B cell (primary cell): ENCODE measurements at regions not wholly inside any gene's neighbourhood (a gene's known extent, or its start where the extent isn't known, plus 50 kb on each side); places are given as distances from the start of the nearest gene placed in this dataset.
"Not testable (repeated sequence)": the region's sequence is repeated elsewhere in the genome, so short reads cannot be mapped to it uniquely, and the experiment has no call there.

Source experiments
- ATAC-seq: fragments of 200-7000 bp; cut with Tn5 transposase; one replicate; pipeline ENCODE4 v1.10.0; 2021; ENCODE audit warnings: low read depth, mild to moderate bottlenecking, moderate number of reproducible peaks, moderate library complexity
- CTCF ChIA-PET: fragments of 350-600 bp; sonication (Branson Sonifier 250); formaldehyde crosslinking; loops from one replicate; lab custom pipeline; 2021; ENCODE audit warnings: antibody characterized with exemption, inconsistent platforms; lab: Charles Lee
- POLR2A ChIA-PET: fragments of 350-600 bp; sonication (Branson Sonifier 250); formaldehyde crosslinking; loops from one replicate; lab custom pipeline; 2021; ENCODE audit warnings: antibody characterized with exemption; lab: Charles Lee
- DNase-seq: peaks from one replicate; pipeline ENCODE4 v3.0.0; 2013
- H2AFZ ChIP-seq: 2 replicates; pipeline ENCODE4 v1.6.1; 2012; ENCODE audit warnings: mild to moderate bottlenecking, low read depth, low read length; ENCODE audit not compliant: insufficient read depth, poor library complexity, severe bottlenecking
- H3K27ac ChIP-seq, 2 donors: 1 replicate in 1 of 2; 2 replicates in 1 of 2; pipeline ENCODE4 v1.5.1; 2012 to 2013; ENCODE audit warnings: low read length in 2 of 2, mild to moderate bottlenecking in 2 of 2, moderate library complexity in 1 of 2
- H3K27me3 ChIP-seq, 4 experiments: fragments of 200-600 bp in 1 of 4; sonication (generic) in 1 of 4; replicated peaks in 1 of 4; 1 replicate in 2 of 4; 2 replicates in 2 of 4; pipeline versions ENCODE4 v1.6.1 to v1.7.0; 2013 to 2016; ENCODE audit warnings: low read length in 3 of 4, mild to moderate bottlenecking in 2 of 4, mixed read lengths in 1 of 4, moderate library complexity in 1 of 4; ENCODE audit not compliant: insufficient read depth in 4 of 4, control insufficient read depth in 3 of 4; ENCODE audit errors: control extremely low read depth in 1 of 4
- H3K36me3 ChIP-seq, 2 experiments: replicated peaks in 1 of 2; 1 replicate in 1 of 2; 2 replicates in 1 of 2; pipeline versions ENCODE4 v1.6.1 to v1.7.1; 2013; ENCODE audit warnings: low read length in 1 of 2; ENCODE audit not compliant: insufficient read depth in 2 of 2, control insufficient read depth in 1 of 2; ENCODE audit errors: control extremely low read depth in 1 of 2, extremely low read depth in 1 of 2
- H3K4me1 ChIP-seq, 2 donors: fragments of 200-600 bp in 1 of 2; sonication (generic) in 1 of 2; 1 replicate in 1 of 2; 2 replicates in 1 of 2; pipeline versions ENCODE4 v1.5.1 to v1.6.1; 2013 to 2017; ENCODE audit warnings: low read length in 2 of 2; ENCODE audit not compliant: control insufficient read depth in 2 of 2, insufficient read depth in 2 of 2
- H3K4me2 ChIP-seq: replicated peaks from 2 replicates; pipeline ENCODE3; 2012; ENCODE audit warnings: mild to moderate bottlenecking, low read depth, low read length; ENCODE audit not compliant: poor library complexity, severe bottlenecking
- H3K4me3 ChIP-seq, 5 experiments: fragments of 200-600 bp in 1 of 5; sonication (generic) in 1 of 5; 1 replicate in 3 of 5; 2 replicates in 2 of 5; pipeline versions ENCODE4 v1.5.1 to v1.7.0; 2011 to 2016; ENCODE audit warnings: low read length in 4 of 5, mild to moderate bottlenecking in 4 of 5, low read depth in 2 of 5, control low read depth in 1 of 5, moderate library complexity in 1 of 5; ENCODE audit not compliant: insufficient read depth in 1 of 5; ENCODE audit errors: control extremely low read depth in 1 of 5, extremely low read depth in 1 of 5
- H3K79me2 ChIP-seq: fragments of 200-600 bp; sonication (generic); one replicate; pipeline ENCODE4 v1.6.0; 2016; ENCODE audit warnings: low read length; ENCODE audit not compliant: control insufficient read depth, insufficient read depth
- H3K9ac ChIP-seq: fragments of 200-600 bp; sonication (generic); 2 replicates; pipeline ENCODE4 v1.6.1; 2017; ENCODE audit warnings: mild to moderate bottlenecking, low read length, moderate library complexity
- H3K9me3 ChIP-seq, 3 donors: one replicate each; pipeline versions ENCODE4 v1.6.1 to v1.7.1; 2013; ENCODE audit warnings: low read length in 2 of 3; ENCODE audit not compliant: control insufficient read depth in 2 of 3, insufficient read depth in 1 of 3; ENCODE audit errors: control extremely low read depth in 1 of 3
- H4K20me1 ChIP-seq: 2 replicates; pipeline ENCODE4 v1.6.0; 2012; ENCODE audit warnings: mild to moderate bottlenecking, low read length; ENCODE audit not compliant: insufficient read depth, control insufficient read depth, poor library complexity, severe bottlenecking
- H3K27ac Mint-ChIP-seq: one replicate; pipeline ENCODE4 v1.8.0; 2021; ENCODE audit warnings: mixed read lengths
- H3K27me3 Mint-ChIP-seq: one replicate; pipeline ENCODE4 v1.8.0; 2021; ENCODE audit warnings: mixed read lengths
- H3K4me1 Mint-ChIP-seq: one replicate; pipeline ENCODE4 v1.8.0; 2021; ENCODE audit warnings: mixed read lengths
- H3K4me3 Mint-ChIP-seq: one replicate; pipeline ENCODE4 v1.8.0; 2021; ENCODE audit warnings: mixed read lengths
- H3K9me3 Mint-ChIP-seq: one replicate; pipeline ENCODE4 v1.8.0; 2022; ENCODE audit warnings: mixed read lengths; ENCODE audit not compliant: insufficient read depth
- EZH2 ChIP-seq: IDR thresholded peaks from 2 replicates; pipeline ENCODE4 v1.6.1; 2012; ENCODE audit warnings: borderline replicate concordance, low read depth, mild to moderate bottlenecking, moderate library complexity, low read length; ENCODE audit not compliant: insufficient read depth, poor library complexity, severe bottlenecking
- WGBS: methylation state at CpG from one replicate; pipeline ENCODE4 v1.1.5; 2013; ENCODE audit warnings: missing lambda C conversion rate; ENCODE audit not compliant: insufficient coverage; 5-methylcytosine and 5-hydroxymethylcytosine counted together
- intact Hi-C: fragments of 100-400 bp; cut with micrococcal nuclease; formaldehyde crosslinking; loops from one replicate; pipeline ENCODE4 v1.10.0; 2022
- TF ChIP-seq, protein P1 (sequence below): fragments of 200-600 bp; IDR thresholded peaks from one replicate; pipeline ENCODE4 v1.8.0; 2022; ENCODE audit warnings: antibody characterized with exemption, mild to moderate bottlenecking

DNA sequence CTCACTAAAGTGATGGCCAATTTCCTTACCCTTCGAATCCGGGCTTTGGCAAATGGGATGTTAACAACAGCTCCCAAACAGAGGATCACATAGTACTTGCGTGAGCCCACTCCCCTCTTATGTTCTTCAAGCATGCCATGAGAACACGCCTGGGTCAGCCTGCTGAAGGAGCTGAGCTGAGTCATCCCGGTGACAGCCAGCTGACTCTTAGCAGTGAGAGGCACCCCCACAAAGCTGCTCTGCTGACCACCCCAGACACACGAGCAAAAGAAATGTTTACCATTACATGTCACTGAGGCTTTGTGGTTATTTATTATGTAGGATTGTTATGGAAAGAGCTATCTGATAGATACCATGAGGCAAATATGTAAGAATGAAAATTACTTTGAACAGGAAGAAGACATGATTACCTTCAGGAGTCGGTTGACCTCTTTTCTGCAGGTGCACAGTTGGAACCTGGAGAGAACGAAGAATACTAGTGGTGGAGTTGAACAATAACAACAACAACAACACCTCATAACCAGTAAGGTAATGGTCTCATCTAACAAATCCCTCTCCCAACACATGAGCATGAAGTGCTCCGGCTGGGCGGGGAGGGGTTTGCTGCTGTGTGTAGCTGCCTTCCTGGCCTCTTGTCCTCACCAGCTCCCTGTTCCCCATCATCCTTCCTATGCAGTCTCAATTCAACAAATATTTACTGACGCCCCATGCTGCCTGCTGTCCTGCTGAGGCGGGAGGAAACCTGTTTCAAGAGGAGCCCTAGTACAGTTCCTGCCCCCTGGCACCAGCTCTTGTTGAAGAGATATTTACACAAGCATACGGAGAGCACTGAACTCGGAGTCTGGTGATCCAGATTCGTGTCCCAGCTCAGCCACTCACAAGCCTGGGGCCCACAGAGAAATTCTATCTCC is 69.4 kb upstream of the LHFPL2 start:
- H3K4me1 Mint-ChIP-seq, result peaks cover 38% of the 10 kb centered on the region
- Histone ChIP-seq H3K4me2 (no peak overlapping the region), H3K36me3 (no peaks in the 10 kb centered on the region), H3K9ac (no peak overlapping the region), H2AFZ (no peak overlapping the region), H3K4me3 (no peak overlapping the region), H4K20me1 (no peaks in the 10 kb centered on the region), H3K27ac (no peak overlapping the region), H3K9me3 (no peaks in the 10 kb centered on the region), H3K27me3 (no peaks in the 10 kb centered on the region), H3K4me1 (peaks cover 21 to 23% of the 10 kb centered on the region in 2 donors), H3K79me2 (no peaks in the 10 kb centered on the region)
- POLR2A ChIA-PET, result interaction anchor here (1.3 kb wide), 1 partner anchor 10 kb away, joined by 4 read pairs; no protein-coding TSS in a partner anchor
- H3K27me3 Mint-ChIP-seq, result no peaks in the 10 kb centered on the region
- ATAC-seq, result no peak
- CTCF ChIA-PET, result interaction anchor here (1.2 to 1.4 kb wide), 2 partner anchors 10 to 75 kb away, joined by 3 to 4 read pairs; no protein-coding TSS in a partner anchor
- no peak overlapping the region for H3K4me3 Mint-ChIP-seq
- no peaks in the 10 kb centered on the region for H3K9me3 Mint-ChIP-seq
- peak overlapping the region; percentile 64 for H3K27ac Mint-ChIP-seq
- TF ChIP-seq EZH2, result no peak
- TF ChIP-seq, protein P1, sequence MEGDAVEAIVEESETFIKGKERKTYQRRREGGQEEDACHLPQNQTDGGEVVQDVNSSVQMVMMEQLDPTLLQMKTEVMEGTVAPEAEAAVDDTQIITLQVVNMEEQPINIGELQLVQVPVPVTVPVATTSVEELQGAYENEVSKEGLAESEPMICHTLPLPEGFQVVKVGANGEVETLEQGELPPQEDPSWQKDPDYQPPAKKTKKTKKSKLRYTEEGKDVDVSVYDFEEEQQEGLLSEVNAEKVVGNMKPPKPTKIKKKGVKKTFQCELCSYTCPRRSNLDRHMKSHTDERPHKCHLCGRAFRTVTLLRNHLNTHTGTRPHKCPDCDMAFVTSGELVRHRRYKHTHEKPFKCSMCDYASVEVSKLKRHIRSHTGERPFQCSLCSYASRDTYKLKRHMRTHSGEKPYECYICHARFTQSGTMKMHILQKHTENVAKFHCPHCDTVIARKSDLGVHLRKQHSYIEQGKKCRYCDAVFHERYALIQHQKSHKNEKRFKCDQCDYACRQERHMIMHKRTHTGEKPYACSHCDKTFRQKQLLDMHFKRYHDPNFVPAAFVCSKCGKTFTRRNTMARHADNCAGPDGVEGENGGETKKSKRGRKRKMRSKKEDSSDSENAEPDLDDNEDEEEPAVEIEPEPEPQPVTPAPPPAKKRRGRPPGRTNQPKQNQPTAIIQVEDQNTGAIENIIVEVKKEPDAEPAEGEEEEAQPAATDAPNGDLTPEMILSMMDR, result no peak
- DNase-seq, result no peak
- intact Hi-C loops, result no loop called here
- WGBS, result 91% methylated on average over 9 of the region's 15 CpGs

DNA sequence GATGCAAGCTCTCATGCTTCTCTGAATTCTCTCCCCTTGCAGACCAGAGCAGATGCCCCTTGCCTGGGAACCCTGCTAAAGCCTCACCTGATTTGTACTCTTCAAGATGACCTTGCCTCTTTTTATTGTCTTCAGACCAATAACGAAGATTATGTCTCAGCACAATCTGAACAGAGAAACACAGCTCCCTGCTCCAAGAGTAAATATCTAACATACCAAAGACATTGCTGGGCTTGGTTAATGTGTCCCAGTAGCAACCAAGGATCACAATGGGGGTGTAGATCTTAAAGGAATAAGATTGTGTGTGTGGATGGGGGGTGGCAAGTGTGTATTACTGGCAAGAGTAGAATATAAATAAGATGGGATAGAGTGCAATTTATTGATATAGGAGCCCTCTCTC is 67.6 kb upstream of the LHFPL2 start:
- Mint-ChIP-seq H3K9me3 (no peaks in the 10 kb centered on the region), H3K4me3 (no peak overlapping the region), H3K27ac (no peak overlapping the region), H3K4me1 (peaks cover 23% of the 10 kb centered on the region), H3K27me3 (no peaks in the 10 kb centered on the region)
- Histone ChIP-seq H3K4me1 (peaks cover 10% of the 10 kb centered on the region in 2 donors), H3K4me3 (no peak overlapping the region), H3K4me2 (no peak overlapping the region), H3K27me3 (no peaks in the 10 kb centered on the region), H2AFZ (no peak overlapping the region), H3K79me2 (no peaks in the 10 kb centered on the region), H3K36me3 (no peaks in the 10 kb centered on the region), H3K9me3 (no peaks in the 10 kb centered on the region), H3K9ac (no peak overlapping the region), H4K20me1 (no peaks in the 10 kb centered on the region), H3K27ac (no peak overlapping the region)
- WGBS, result no CpG with 5 or more reads among the region's 1 CpG
- intact Hi-C loops, result no loop called here
- TF ChIP-seq EZH2, result no peak
- TF ChIP-seq, protein P1, result no peak
- DNase-seq (no peak), ATAC-seq (no peak)
- CTCF ChIA-PET, result interaction anchor here (0.7 kb wide), 2 partner anchors 41 to 87 kb away, joined by 3 read pairs; no protein-coding TSS in a partner anchor
- POLR2A ChIA-PET, result interaction anchor here (0.6 kb wide), 1 partner anchor 68 kb away, joined by 3 read pairs; no protein-coding TSS in a partner anchor

DNA sequence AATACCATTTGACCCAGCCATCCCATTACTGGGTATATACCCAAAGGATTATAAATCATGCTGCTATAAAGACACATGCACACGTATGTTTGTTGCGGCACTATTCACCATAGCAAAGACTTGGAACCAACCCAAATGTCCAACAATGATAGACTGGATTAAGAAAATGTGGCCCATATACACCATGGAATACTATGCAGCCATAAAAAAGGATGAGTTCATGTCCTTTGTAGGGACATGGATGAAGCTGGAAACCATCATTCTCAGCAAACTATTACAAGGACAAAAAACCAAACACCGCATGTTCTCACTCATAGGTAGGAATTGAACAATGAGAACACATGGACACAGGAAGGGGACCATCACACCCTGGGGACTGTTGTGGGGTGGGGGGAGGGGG is 66.8 kb upstream of the LHFPL2 start:
- H4K20me1 ChIP-seq, H3K4me2 ChIP-seq, H3K27ac ChIP-seq, ATAC-seq, H3K27me3 Mint-ChIP-seq, CTCF ChIA-PET, DNase-seq, H3K36me3 ChIP-seq, H3K9ac ChIP-seq, H3K4me3 Mint-ChIP-seq, H3K27me3 ChIP-seq, H3K9me3 ChIP-seq, H3K9me3 Mint-ChIP-seq, H3K4me3 ChIP-seq, H2AFZ ChIP-seq, POLR2A ChIA-PET, intact Hi-C loops, H3K4me1 ChIP-seq, H3K79me2 ChIP-seq: not testable (repeated sequence)
- Mint-ChIP-seq H3K27ac (peak overlapping the region; percentile 3), H3K4me1 (peaks cover 14% of the 10 kb centered on the region)
- WGBS, result no CpG with 5 or more reads among the region's 3 CpGs
